HS-5 (cell line): ENCODE measurements at regions not wholly inside any gene's neighbourhood (a gene's known extent, or its start where the extent isn't known, plus 50 kb on each side); places are given as distances from the start of the nearest gene placed in this dataset.

Experiments used
- DNase-seq: peaks from one replicate; pipeline ENCODE4 v3.0.0-alpha.2; 2012; ENCODE audit warnings: low read depth

DNA sequence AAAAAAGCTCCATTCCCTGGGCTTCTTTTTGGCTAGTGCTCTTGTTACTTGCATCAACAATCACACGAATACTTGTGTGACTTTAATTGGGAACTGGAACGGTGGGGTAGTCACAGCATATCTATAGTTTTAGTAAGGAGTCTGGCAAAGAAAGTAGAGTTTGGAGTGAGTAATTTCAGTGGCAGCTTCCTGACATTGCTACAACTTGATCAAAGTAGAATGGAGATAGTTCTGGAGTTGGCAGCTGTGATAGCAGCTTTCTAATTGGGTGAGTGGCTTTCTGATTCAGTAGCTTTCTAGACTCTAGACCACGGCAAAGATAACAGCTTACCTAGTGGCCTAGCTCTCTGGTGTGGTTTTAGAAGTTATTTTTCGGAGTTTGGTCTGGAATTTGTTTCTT lies 475.0 kb downstream of the TUSC7 start:
- peak; percentile 63 for DNase-seq

DNA sequence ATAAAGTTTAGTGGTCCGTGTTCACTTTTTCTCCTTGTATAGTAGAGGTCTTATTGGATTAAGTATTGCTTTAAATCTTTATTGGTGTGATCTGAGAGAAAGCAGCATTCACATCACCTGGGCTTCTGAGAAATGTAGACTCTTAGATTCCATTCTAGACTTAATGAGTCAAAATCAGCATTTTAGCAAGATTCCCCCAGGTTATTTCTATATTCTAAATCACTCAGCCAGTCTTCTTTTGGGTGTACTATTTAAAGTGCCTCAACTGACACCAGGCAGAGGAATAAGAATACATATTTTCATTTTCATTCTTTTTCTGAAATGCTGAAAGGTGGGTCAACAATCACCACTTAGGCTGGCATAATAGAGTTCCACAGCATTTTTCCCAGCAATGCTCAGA lies 481.7 kb downstream of the TUSC7 start:
- DNase-seq = no peak

DNA sequence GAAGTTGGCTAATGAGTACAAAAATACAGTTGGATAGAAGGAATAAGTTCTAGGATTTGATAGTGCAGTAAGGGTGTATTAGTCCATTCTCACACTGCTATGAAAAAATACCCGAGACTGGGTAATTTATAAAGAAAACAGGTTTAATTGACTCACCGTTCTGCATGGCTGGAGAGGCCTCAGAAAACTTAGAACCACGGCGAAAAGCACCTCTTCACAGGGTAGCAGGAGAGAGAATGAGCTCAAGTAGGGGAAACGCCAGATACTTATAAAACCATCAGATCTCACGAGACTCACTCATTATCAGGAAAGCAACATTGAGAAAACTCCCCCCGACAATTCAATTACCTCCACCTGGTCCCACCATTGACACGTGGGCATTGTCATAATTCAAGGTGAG lies 483.3 kb downstream of the TUSC7 start:
- no peak for DNase-seq

DNA sequence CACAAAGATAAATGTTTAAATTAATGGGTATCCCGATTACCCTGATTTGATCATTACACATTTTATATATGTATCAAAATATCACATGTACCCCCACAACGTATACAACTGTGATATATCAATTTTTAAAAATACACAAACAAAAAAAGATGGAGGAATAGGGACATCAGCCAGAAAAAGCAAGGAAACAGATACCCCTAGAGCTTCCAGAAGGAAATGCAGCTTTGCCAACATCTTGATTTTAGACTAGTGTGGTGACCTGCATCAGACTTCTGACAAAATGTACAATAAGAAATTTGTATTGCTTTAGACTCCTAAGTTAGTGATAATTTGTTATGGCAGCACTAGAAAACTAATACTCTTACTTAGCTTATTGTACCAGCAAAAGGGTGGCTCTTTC lies 483.8 kb downstream of the TUSC7 start:
- no peak for DNase-seq

DNA sequence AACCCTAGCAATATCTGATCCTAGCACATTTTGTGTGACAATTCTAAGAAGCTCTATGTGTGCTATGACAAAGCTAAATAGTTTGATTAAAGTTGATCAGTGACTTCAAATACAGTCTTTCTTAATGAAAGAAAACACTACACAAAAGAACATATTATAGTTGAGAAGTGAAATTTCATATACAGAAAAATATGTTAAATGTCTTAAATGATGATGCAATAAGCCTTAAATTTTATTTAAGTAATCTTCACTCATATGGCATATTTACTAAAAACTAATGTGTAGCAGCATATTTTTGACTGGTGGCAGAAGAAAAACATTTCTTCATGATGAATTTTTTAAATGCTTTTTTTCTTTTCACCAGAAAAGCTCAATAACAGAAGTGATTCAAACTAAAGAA lies 485.5 kb downstream of the TUSC7 start:
- no peak for DNase-seq

DNA sequence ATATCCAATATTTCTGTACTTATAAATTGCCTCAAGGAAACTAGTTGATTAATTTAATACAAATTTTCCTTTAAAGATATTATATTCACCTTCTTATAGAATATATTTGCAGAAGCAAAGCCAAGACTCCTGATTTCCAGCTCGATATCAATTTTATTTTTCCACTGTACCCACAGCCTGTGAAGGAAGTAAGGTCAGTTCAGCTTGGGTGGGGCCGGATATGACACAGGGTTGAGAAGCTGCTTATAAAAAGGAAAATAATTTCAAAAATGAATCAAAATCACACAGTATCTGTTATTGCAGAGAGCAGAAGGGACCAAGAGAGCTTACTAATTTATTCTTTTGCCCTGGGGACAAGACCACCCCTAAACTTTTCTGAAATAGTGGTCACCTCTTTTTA lies 491.4 kb downstream of the TUSC7 start:
- no peak for DNase-seq

DNA sequence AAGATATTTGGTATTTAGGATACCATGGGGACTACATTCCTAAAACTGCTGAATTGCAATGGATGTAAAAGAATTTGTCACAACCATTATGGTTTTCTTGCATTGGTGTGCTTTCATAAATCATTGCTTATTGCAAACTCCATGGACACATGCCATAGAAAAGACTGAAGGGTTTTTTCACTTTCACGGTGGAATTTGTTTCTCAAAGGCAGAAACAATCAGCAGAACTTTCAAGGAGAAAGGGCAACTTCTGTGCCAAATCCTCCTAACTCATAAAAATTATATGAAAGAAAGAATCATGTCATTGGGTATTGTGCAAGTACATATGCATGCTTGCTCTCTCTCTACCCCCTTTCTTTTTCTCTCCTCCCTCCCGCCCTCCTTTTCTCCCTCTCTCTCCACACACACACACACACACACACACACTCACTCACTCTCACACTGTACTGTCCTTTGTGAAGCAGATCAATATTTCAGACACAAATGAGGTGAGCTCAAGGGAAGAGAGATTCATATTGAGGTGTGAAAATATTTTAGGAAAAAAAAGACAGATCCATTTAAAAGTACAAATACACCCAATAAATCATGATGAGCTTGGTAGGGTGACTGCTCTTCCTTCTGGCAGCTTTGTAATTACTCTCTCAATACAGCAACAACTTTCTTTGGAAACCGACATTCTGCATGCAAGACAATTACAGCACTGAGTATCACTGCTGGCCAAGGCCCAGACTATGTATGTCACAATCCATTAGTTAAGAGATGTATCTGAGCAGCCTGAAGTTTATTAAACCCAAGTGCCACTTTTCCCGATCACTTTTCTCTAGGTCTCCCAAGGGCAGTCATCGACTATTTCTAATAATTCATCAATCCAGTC lies 492.6 kb downstream of the TUSC7 start:
- DNase-seq = no peak

DNA sequence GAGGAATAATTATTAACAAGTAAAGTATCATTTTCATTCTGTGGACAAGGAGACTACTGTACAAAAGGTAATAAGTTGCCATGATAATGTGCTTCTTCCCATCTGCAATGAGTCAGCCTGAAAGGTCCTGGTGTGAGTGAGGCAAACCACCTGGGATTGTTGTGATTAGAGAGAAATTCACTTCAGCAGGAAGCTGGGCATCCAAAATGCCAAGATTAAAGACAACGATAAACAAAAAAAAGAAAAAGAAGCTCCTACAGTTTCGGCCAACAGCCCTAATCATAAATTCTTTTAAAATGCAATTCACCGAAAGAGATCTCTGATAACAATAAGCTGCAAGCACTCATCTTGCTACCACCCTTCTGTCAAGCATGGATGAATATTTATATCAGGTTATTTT lies 507.8 kb downstream of the TUSC7 start:
- no peak for DNase-seq

DNA sequence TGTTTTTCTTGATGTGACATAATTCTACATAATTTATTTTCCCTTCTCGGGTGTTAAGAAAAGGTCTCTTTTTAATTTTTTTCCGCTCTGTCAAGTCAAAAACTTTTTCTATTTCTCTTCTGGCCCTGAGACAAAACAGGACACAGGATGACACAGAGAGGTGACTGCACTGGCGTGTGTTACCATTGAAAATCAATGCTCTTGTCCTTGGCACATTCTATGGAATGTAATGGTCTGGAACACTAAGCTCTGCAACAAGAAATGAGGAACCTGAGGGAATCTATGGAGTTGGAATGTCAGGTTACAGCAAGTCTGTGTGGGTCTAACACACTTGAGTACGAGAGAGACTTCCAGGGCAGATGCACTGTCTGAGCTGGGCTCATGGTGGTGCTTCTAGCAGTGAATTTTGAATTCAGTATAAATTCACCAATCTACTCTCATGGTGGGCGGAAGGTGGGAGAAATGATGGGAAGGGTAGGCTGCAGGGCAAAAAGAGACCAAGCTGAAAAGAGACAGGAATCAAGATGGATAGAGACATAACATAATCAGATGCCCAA lies 508.3 kb downstream of the TUSC7 start:
- DNase-seq = no peak

DNA sequence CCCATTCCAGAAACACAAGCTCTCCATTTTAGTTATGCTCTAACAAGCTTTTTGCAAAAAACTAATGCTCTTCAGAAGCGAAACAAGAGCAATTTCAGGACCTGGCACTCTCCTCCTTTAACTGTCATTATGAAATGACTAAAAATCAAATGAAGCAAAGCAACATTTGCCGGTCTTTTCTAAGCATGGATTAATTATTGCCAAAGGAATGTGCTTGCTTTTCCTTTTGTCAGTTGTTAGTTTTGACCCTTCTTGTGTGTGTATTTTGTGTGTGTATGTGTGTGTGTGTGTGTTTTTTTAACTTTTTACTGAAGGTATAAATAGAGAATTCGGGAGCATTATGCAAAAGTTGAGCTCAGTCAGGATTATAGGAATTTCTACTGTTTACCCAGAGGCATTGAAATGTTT lies 509.1 kb downstream of the TUSC7 start:
- no peak for DNase-seq

DNA sequence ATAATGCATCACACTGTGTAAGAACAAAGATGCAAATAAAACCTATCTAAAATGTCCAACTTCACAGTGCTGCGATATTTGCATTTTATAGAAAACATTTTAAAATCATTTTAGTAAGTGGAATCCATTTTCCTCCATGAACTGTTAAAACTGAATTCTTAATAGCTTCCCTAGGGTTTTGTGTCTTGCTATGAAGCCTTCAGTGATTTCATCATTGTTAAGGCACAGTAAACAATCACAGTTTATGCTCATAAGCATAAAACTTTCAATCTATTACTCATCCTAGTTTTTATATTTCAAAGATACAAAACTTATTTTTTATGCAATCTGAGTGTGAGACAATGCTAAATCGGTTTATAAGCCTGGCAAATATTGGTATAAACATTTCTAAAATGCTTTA lies 509.7 kb downstream of the TUSC7 start:
- no peak for DNase-seq

DNA sequence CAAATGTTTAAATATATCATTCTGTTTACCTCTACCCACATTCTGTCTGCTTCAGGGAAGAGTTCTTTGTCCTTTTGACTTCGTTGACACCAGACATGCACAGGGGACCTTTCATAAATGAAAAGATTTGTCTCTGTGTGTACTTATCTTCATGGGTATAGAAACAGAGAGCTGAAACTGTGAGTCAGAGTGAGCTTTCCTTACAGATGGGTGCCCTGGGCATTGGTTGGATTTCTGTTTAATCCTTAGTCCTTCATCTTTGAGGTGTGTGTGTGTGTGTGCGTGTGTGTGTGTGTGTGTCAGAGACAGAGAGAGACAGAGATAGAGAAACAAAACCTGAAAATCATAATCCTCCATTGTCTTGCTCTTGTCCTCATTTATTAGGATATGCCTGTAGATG lies 517.4 kb downstream of the TUSC7 start:
- no peak for DNase-seq

DNA sequence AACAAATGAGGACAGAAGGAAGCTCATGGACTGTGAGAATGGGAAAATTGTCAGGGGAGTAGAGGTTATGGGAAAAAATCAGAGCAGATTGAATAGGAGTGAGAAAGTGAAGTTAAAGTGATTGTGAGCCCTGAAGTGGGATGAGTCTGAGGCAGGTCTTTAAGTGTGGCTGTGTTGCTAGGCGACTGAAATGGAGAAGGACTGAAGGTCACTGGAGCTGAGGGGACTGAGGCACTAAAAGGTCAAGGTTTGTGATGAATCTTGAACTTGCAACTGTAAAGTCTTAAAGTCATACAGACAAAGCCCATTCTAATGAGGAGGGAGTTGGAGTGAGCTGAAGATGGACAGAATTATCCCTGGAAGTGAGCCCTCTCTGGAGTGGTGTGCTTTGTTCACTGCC lies 518.9 kb downstream of the TUSC7 start:
- DNase-seq = no peak

DNA sequence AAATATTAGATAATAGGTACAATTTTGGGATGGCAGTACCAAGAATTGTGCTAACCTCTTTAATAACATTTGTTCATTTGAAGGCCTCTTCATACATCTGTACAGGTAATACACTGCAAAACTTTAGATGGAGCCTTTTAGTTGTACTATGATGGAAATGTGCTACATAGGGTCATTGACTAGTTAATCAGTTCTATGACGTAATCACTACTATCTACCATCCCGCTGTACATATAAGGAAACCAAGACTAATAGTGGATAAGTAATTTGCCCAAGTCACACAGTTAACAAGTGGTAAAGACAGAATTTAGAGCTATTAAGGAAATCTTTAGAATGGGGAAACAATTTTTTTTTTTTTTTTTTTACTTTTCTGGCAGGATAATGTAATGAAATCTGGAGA lies 521.3 kb downstream of the TUSC7 start:
- DNase-seq = no peak

DNA sequence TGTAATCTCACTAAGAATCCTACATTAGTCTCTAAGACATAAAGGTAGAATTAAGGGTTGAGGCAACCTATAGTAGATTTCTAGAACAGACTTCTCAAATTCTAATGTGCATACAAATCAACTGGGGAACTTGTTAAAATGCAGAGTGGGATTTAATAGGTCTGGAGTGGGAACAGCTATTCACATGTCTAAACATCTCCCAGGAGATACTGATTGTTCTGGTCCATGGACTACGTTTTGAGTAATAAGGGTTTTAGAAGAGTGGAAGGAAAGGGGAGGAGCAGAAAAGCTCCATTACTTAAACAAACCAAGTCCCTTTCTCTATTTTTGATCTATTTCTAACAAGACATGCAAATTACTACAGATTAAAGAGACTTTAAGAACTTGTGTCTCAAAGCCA lies 524.8 kb downstream of the TUSC7 start:
- DNase-seq = no peak

DNA sequence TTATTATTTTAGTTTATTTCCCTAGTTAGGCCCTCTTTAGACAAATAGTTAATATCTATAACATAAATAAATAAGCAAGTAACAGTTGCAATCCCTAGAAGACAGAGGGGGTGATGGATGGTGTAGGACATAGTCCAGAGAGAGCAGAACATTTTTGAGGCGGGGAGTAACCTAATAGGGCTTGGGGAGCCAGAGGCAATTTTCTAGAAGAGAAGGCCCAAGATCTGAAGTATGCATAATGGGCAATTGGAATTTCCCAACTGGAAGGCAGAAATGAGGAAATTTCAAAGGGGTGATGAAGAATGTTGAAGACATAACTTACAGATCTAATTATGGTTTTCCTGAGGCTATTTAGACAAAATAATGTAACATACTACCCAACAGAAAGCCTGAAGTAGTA lies 525.7 kb downstream of the TUSC7 start:
- DNase-seq = no peak

DNA sequence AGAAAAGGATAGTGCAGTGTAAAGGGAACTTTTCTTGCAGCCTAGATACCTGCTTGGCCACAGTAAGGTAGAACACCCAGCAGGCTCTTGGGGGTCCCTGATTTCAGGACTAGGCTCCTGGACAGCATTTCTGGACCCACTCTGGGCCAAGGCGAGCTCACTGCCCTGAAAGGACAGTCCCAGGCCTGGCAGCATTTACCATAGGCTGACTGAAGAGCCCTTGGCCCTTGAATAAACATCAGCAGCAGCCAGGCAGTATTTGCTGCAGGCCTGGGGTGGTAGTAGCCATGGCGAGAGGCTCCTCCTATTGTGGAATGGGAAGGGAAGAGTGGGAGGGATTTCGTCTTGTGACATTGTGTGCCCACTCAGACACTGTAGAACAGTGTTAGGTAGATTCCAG lies 529.2 kb downstream of the TUSC7 start:
- DNase-seq = no peak

DNA sequence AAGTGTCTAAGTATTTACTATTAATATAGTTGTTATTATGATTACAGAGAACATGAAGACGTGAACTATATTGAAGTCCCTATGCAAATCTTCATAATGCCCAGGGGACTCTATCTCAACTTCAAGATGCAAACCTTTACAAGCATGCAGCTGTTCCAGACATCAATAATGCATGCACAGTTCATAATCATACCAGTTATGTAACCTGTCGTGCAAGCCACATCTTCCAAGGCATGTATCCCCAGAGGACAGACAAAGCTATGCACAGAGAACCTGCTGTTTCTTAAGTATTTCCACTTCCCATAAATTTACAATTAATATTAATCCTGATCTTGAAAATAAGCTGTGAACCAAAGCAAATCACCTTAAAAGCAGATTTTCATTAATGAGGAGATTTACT lies 534.1 kb downstream of the TUSC7 start:
- no peak for DNase-seq

DNA sequence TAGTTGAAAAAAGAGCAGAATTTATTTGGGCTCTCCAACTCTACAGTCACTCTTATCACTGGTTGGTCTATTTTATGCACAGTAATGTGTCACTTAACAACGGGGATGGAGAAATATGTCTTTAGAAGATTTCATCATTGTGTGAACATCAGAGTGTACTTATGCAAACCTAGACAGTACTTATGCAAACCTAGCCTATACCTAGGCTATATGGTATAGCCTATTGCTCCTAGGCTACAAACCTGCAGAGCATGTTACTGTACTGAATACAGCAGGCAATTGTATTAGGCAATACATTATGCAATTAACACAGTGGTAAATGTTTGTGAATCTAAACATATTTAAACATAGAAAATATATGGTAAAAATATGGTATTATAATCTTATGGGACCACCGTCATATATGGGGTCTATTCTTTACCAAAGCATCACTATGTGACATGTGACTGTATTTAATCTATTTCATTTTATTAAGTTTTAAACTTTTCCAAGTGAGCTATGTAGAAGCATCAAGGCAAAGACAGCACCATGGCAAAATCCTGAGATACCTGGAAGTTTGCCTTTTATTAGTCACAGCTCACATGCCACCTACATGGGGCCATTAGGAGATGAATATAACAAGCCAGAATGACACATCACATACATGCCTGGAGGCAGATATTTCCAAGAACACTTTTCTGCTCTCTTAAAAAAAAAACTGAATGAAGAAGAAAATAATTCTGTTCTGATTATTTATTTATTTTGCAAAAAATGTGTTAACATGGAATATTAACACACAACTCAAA lies 537.4 kb downstream of the TUSC7 start:
- DNase-seq = no peak

DNA sequence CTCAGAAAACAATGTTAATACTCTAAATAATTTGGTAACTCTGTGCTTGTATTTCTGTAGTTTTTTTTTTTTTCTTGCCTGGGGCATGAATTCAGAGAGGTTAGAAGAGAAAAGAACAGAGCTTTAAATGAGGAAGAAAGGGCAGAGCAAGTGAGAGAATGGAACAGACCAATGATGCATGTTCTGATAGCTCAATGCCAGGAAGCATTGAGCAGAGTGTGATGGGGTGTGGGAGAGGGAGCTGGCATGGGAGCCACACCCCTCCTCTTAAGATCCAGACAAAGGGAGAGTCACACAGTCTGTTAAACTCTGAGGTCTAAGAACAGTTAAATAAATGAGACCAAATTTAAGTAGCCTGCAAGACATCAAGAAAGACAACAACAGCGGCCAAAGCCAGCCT lies 538.6 kb downstream of the TUSC7 start:
- no peak for DNase-seq

DNA sequence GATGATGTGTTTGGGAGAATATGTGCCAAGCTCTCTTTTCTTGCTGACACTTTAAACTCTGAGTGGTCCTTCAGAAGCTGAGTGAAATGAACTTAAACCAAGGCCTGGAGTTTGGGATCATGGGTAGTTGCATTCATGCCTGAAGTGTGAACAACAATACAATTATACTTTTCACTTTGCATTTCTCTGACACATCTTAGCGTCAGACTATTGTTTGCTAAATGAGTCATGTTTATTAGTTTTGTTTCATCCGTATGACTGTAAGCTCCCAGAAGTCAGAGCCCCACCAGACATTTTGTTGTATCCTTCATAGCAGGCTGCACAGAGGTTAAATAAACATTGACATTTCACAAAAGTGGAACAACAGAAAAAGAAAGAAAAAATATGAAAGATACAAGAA lies 542.6 kb downstream of the TUSC7 start:
- DNase-seq = peak; percentile 16

DNA sequence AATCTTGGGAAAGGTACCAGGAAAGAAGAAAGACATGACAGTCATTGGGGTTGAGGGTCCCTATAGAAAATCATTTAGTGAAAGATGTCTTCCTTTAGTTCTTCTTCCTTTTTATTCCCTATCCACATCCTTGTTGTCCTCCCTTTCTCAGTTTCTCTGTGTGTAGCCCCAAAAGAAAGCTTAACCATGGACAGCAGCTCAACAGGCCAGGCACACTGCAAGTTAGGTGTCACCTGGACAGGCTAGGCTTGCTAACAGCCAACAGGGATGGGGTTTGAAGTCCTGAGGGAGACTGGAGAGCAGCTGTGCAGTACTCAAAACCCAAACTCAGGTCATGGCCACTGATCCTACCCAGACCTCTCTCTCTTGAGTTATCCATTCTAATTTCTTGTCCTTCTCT lies 543.1 kb downstream of the TUSC7 start:
- no peak for DNase-seq

DNA sequence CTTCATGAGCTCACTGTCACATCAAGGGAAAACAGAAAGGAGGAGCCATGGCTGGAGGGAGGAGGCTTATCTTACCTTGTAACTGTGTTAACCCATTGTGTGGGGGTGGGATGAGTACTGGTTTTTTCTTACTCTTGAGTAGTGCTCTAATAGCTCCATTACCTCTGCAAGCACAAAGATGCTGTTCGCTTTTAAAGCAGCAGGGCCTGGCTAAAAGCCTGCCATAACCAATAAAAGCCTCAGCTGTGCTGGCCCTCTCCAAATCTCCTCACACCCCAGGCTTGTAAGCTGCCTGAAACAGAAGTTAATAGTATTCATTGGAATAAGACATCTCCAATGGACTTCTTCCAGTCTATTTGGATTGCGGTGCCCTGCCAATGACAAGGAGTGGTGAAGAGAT lies 544.1 kb downstream of the TUSC7 start:
- DNase-seq = no peak
